ENCODE measurements at regions not wholly inside any gene's neighbourhood (a gene's known extent, or its start where the extent isn't known, plus 50 kb on each side); places are given as distances from the start of the nearest gene placed in this dataset.
A peak's percentile ranks its signal among the peaks of the same experiment; 100 is the strongest.

DNA sequence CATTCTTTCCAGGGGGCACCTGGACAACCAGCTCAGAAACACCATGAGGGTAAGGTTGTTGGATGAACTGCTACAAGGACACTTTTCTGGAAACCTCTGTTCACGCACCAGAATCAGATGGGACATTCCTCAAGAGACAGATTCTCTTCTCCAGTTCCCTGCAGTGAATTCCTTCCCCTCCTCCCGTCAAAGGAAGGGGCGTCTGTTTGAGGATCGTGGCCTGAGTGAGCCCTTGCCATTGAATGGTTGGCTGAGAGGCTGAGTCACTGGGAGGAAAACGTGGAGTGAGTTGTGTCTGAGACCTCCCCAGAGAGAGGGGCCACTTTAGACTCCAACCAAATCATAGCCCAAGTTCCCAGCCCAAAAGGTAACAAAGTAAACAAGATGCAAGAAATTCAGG is 79.4 kb upstream of the ZNF507 start:
- no peak overlapping the region for H3K4me3 ChIP-seq (ENCODE audit: low read depth, low read length)
- TF ChIP-seq, protein P1, sequence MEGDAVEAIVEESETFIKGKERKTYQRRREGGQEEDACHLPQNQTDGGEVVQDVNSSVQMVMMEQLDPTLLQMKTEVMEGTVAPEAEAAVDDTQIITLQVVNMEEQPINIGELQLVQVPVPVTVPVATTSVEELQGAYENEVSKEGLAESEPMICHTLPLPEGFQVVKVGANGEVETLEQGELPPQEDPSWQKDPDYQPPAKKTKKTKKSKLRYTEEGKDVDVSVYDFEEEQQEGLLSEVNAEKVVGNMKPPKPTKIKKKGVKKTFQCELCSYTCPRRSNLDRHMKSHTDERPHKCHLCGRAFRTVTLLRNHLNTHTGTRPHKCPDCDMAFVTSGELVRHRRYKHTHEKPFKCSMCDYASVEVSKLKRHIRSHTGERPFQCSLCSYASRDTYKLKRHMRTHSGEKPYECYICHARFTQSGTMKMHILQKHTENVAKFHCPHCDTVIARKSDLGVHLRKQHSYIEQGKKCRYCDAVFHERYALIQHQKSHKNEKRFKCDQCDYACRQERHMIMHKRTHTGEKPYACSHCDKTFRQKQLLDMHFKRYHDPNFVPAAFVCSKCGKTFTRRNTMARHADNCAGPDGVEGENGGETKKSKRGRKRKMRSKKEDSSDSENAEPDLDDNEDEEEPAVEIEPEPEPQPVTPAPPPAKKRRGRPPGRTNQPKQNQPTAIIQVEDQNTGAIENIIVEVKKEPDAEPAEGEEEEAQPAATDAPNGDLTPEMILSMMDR (IDR thresholded peaks at IDR 0.05; ENCODE audit: insufficient read depth, low read depth, low read length), result no peak
- DNase-seq (ENCODE audit: low read depth), result no peak

- DNase-seq (ENCODE audit: low read depth), result no peak
- TF ChIP-seq, protein P1 (IDR thresholded peaks at IDR 0.05; ENCODE audit: insufficient read depth, low read depth, low read length), result no peak
- H3K4me3 ChIP-seq (ENCODE audit: low read depth, low read length), result no peak overlapping the region
These were observed 79.0 kb upstream of the ZNF507 start for GRCh38 chr19:32266460-32266859.

- no peak for DNase-seq (ENCODE audit: low read depth)
- TF ChIP-seq, protein P1 (IDR thresholded peaks at IDR 0.05; ENCODE audit: insufficient read depth, low read depth, low read length), result no peak
- no peak overlapping the region for H3K4me3 ChIP-seq (ENCODE audit: low read depth, low read length)
These were observed 77.0 kb upstream of the ZNF507 start for GRCh38 chr19:32268381-32268780.

- no peak for DNase-seq (ENCODE audit: low read depth)
- TF ChIP-seq, protein P1 (IDR thresholded peaks at IDR 0.05; ENCODE audit: insufficient read depth, low read depth, low read length), result no peak
These were observed 75.6 kb upstream of the ZNF507 start for GRCh38 chr19:32269831-32270230.

GRCh38 chr19:32273483-32273882 is 71.9 kb upstream of the ZNF507 start:
- no peak overlapping the region for H3K4me3 ChIP-seq (ENCODE audit: low read depth, low read length)
- no peak for DNase-seq (ENCODE audit: low read depth)
- TF ChIP-seq, protein P1 (IDR thresholded peaks at IDR 0.05; ENCODE audit: insufficient read depth, low read depth, low read length), result no peak

More at GRCh38 chr19:32269831-32270230, 75.6 kb upstream of the ZNF507 start:
- H3K4me3 ChIP-seq (ENCODE audit: low read depth, low read length), result no peak overlapping the region

GRCh38 chr19:32287086-32287485 is 58.3 kb upstream of the ZNF507 start:
- no peak overlapping the region for H3K4me3 ChIP-seq (ENCODE audit: low read depth, low read length)
- DNase-seq (ENCODE audit: low read depth), result no peak
- TF ChIP-seq, protein P1 (IDR thresholded peaks at IDR 0.05; ENCODE audit: insufficient read depth, low read depth, low read length), result no peak

DNA sequence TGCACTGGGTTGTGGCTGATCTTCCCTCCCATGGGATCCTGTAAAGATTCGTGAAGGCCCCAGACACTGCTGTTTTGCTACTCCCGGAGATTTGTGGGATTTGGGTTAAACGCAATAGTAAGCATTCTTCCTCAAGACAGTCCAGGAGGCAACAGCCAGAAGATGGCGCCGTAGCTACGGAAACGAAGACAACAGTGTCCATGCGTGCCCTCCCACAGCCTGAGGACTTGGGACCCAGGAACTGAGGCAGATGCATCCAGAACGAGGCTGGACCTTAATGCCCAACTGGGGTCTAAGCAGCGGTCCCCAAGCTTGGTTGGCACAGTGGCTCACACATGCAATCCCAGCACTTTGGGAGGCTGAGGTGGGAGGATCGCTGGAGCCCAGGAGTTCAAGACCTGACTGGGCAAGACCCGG is 57.6 kb upstream of the ZNF507 start:
- peak; percentile 91 for DNase-seq (ENCODE audit: low read depth)
- H3K4me3 ChIP-seq (ENCODE audit: low read depth, low read length), result peak overlapping the region; percentile 24
- TF ChIP-seq, protein P1 (IDR thresholded peaks at IDR 0.05; ENCODE audit: insufficient read depth, low read depth, low read length), result peak; percentile 66
